Transverse colon (tissue), 3 donors: ENCODE measurements at regions not wholly inside any gene's neighbourhood (a gene's known extent, or its start where the extent isn't known, plus 50 kb on each side); places are given as distances from the start of the nearest gene placed in this dataset.

Source experiments
- EP300 ChIP-seq: sonication (generic); formaldehyde crosslinking; IDR thresholded peaks from one replicate; pipeline ENCODE4 v1.6.1; 2017; ENCODE audit warnings: antibody characterized with exemption, low read depth
- POLR2A ChIP-seq: fragments of 450-650 bp; IDR thresholded peaks from one replicate; pipeline ENCODE4 v1.6.1; 2016; ENCODE audit warnings: antibody characterized with exemption, mild to moderate bottlenecking, moderate library complexity
- TF ChIP-seq, protein P1 (sequence below), 5 experiments: fragments of 200-600 bp in 3 of 5; fragments of 450-650 bp in 2 of 5; sonication (generic) in 3 of 5; IDR thresholded peaks; 1 replicate in 2 of 5; 2 replicates in 3 of 5; pipeline ENCODE4 v1.5.1; 2016 to 2017; ENCODE audit warnings: antibody characterized with exemption in 5 of 5, inconsistent platforms in 3 of 5, mild to moderate bottlenecking in 2 of 5, moderate library complexity in 1 of 5

DNA sequence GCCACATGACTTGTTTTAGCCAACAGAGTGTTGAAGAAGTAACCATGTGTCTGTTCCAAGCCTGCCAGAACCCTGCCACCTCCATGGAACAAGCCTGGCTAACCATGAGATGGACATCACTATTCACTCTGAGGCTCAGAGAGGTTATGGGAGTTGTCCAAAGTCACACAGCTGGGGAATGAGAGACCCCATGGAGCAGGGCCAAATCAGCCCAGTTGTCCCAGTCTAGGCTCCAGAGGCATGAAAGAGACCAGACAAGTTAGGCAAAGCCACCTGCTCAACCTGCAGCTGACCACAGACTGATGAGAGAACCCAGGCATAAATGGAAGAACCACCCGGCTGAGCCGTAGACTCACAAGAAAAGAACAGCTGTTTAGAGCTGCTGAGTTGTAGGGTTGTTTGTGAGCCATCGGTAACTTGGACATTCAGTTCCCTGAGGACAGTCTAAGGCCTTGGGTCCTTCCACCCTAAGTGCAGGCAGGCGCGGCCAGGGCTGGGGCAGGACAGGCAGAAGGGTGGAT lies 74.7 kb upstream of the PHF21B start:
- TF ChIP-seq, protein P1, sequence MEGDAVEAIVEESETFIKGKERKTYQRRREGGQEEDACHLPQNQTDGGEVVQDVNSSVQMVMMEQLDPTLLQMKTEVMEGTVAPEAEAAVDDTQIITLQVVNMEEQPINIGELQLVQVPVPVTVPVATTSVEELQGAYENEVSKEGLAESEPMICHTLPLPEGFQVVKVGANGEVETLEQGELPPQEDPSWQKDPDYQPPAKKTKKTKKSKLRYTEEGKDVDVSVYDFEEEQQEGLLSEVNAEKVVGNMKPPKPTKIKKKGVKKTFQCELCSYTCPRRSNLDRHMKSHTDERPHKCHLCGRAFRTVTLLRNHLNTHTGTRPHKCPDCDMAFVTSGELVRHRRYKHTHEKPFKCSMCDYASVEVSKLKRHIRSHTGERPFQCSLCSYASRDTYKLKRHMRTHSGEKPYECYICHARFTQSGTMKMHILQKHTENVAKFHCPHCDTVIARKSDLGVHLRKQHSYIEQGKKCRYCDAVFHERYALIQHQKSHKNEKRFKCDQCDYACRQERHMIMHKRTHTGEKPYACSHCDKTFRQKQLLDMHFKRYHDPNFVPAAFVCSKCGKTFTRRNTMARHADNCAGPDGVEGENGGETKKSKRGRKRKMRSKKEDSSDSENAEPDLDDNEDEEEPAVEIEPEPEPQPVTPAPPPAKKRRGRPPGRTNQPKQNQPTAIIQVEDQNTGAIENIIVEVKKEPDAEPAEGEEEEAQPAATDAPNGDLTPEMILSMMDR (IDR thresholded peaks at IDR 0.05), result no peak
- TF ChIP-seq POLR2A (no peak), EP300 (no peak)
